Bronchial epithelial cell (primary cell): ENCODE measurements at regions not wholly inside any gene's neighbourhood (a gene's known extent, or its start where the extent isn't known, plus 50 kb on each side); places are given as distances from the start of the nearest gene placed in this dataset.

ENCODE experiments used
- DNase-seq: peaks from one replicate; pipeline ENCODE4 v3.0.0-alpha.2; 2010; ENCODE audit warnings: low read depth
- FAIRE-seq: peaks from 2 replicates; lab custom pipeline; 2011; peaks lifted over from hg19 to GRCh38; lab: Jason Lieb, UNC
- H3K27me3 ChIP-seq: 2 replicates; pipeline ENCODE4 v1.5.1; 2011; ENCODE audit warnings: low read length; ENCODE audit not compliant: control insufficient read depth, insufficient read depth
- H3K36me3 ChIP-seq: 2 replicates; pipeline ENCODE4 v1.5.1; 2011; ENCODE audit warnings: low read length; ENCODE audit not compliant: control insufficient read depth, insufficient read depth
- H3K4me3 ChIP-seq: 2 replicates; pipeline ENCODE4 v1.5.1; 2011; ENCODE audit warnings: mild to moderate bottlenecking, low read depth, low read length, control low read depth
- CTCF ChIP-seq: IDR thresholded peaks from 2 replicates; pipeline ENCODE4 v1.5.1; 2011; ENCODE audit warnings: mild to moderate bottlenecking, moderate library complexity, low read length, control low read depth, inconsistent platforms; ENCODE audit not compliant: insufficient read depth, severe bottlenecking

- DNase-seq (no peak), FAIRE-seq (no peak)
- Histone ChIP-seq H3K27me3 (no peaks in the 10 kb centered on the region), H3K36me3 (no peaks in the 10 kb centered on the region), H3K4me3 (no peak overlapping the region)
- no peak for TF ChIP-seq CTCF
Observed at GRCh38 chr21:39040494-39041110, 142.6 kb downstream of the PSMG1 start.

DNA sequence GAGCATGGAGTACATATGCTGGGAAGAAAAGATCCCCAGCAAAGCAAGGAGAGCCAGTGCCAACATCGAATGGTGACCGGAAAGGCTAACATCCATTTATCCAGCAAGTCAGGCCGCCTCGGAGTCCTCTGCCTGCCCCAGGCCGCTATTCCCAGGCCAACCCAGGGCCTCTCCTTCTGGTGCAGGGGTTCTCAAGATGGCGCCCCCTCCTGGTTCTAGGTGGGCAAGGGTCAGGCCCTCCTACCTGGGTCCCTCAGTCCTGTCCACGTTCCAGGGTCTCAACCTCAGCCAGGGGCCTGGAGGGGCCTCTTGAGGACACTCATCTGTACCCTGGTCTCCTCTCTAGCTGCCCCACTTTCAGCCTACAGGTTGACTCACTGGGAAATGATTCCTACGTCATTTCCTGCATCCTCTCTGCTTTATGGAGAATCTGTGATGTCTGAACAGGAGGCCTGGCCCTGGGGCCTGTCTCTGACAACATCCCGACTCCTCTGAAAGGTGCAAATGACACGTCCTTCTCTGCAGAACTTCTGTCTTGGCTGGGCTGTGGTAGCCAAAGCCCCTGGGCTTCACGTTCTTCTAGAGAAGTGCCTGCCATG lies 145.3 kb downstream of the PSMG1 start:
- Histone ChIP-seq H3K27me3 (no peaks in the 10 kb centered on the region), H3K36me3 (no peaks in the 10 kb centered on the region), H3K4me3 (no peak overlapping the region)
- no peak for TF ChIP-seq CTCF
- FAIRE-seq: no peak
- DNase-seq: peak; percentile 60

DNA sequence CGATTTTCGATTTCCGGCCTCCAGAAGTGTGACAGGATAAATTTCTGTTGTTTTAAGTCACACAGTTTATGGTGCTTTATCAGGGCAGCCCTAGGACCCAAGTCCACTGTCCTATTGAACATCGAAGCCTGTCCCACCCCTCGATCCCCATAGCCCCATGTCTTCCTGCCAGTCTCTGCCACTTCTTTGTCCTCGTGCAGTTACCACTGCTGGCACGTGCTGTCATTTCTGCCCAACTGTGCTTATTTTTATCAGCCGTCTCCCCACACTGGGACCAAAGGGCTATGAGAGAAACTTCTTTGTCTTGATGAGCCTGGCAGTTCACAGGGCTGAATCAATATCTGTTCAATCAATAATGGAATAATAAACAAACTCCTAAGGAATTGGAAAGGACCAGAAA lies 146.7 kb downstream of the PSMG1 start:
- DNase-seq: no peak
- Histone ChIP-seq H3K27me3 (no peaks in the 10 kb centered on the region), H3K36me3 (no peaks in the 10 kb centered on the region), H3K4me3 (no peak overlapping the region)
- no peak for TF ChIP-seq CTCF
- no peak for FAIRE-seq

DNA sequence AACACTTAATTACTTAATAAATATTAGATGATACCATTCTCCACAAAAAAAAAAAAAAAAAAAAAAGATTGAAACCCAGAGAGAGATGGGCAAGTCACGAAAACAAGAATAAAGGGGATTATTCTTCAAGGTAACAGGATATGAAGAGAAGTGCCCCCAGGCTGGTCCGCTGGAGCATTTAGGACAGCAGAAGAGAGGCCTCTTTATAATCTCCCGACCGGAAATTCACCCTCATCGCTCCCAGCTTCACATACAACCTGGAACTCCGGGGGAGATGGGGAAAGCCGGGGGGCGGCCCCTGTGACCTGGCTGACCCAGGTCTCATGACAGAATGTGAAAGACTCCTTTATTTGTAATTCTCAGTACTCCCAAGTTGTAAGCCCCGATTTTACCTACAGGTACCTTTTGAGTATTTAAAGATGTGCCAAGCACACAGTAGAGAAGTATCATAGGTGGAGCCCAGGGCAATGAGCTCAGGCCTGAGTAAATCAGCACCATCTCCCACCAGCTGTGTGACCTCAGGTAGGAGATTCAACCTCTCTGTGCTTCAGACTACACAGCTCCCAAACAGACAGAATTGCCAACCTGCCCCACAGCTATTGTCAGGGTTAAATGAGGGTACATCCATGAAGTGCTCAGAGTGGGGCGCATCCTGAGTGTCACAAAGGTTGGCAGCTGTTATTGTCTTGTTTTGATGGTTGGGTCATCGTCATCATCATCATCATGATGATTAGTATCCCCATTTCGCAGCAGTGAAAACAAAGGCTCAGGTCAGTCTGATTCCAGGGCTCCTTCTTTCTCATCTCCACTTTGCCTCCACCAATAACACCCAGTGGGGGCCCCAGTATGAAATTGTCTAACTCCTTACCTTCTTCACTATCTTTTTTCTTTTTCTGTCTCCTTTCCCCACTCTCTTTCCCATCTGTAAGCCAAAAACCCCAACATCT lies 148.4 kb downstream of the PSMG1 start:
- no peak for TF ChIP-seq CTCF
- no peak overlapping the region for H3K4me3 ChIP-seq
- H3K36me3 ChIP-seq: no peaks in the 10 kb centered on the region
- DNase-seq (no peak), FAIRE-seq (no peak)
- no peaks in the 10 kb centered on the region for H3K27me3 ChIP-seq

GRCh38 chr21:39033878-39034589 lies 149.2 kb downstream of the PSMG1 start:
- FAIRE-seq: no peak
- H3K36me3 ChIP-seq: no peaks in the 10 kb centered on the region
- no peak overlapping the region for H3K4me3 ChIP-seq
- DNase-seq: peak; percentile 74
- no peaks in the 10 kb centered on the region for H3K27me3 ChIP-seq
- TF ChIP-seq CTCF: no peak
